ENCODE measurements at regions not wholly inside any gene's neighbourhood (a gene's known extent, or its start where the extent isn't known, plus 50 kb on each side); places are given as distances from the start of the nearest gene placed in this dataset.
A peak's percentile ranks its signal among the peaks of the same experiment; 100 is the strongest.
"Not testable (repeated sequence)": the region's sequence is repeated elsewhere in the genome, so short reads cannot be mapped to it uniquely, and the experiment has no call there.

DNA sequence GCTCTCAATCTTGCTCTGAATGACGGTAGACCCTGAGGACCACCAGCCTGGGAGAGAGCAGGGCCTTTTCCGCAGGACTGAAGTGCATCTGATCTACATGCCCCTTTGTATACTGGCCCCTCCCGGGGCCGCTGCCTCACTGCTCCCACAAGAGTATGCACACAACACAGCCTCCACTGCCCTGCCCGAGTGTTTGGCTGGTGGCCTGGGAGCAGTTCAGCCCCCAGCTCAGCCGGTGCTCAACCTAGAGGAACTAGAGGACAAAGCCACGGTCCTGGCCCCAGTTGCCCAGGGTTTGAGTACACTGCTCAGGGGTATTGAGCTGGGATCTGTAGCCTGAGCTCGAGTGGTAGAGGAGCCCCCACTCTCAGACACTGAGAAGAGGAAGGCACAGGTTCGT lies 118.9 kb upstream of the CAB39 start:
- DNase-seq (ENCODE audit: low read depth), result no peak
- no peak overlapping the region for H3K4me3 ChIP-seq (ENCODE audit: low read depth, low read length)
- no peak for TF ChIP-seq CTCF (IDR thresholded peaks at IDR 0.05; ENCODE audit: insufficient read depth, low read depth, low read length, missing control alignments)

DNA sequence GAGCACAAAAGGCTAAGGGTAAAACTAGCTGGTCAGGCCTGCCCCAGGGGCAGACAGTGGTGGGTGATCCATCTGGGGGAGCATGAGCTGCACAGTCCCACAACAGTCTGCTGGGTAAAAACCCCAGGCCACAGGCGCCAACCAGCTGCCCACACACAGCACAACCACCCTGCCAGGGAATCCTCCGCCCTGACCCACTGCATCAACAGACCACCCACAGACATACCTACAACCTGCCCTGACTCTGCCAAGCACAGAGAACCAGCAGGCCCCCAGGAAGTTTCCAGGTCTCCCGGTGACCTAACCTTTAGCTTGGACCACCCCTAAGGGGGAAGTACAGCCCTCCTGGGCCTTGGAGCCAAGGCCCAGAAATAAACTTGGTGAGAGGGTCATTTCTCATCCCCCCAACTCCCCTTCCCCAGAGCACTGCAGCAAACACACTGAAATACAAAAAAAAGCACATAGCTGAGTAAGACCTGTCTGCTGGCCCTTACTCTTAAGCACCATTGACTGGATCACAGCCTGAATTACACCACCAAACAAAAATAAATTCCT lies 118.3 kb upstream of the CAB39 start:
- no peak for DNase-seq (ENCODE audit: low read depth)
- no peak overlapping the region for H3K4me3 ChIP-seq (ENCODE audit: low read depth, low read length)
- TF ChIP-seq CTCF (IDR thresholded peaks at IDR 0.05; ENCODE audit: insufficient read depth, low read depth, low read length, missing control alignments), result no peak

GRCh38 chr2:230599853-230600252 lies 112.8 kb upstream of the CAB39 start:
- DNase-seq (ENCODE audit: low read depth), result peak; percentile 59
- H3K4me3 ChIP-seq (ENCODE audit: low read depth, low read length), result peak overlapping the region; percentile 62
- TF ChIP-seq CTCF (IDR thresholded peaks at IDR 0.05; ENCODE audit: insufficient read depth, low read depth, low read length, missing control alignments), result no peak

DNA sequence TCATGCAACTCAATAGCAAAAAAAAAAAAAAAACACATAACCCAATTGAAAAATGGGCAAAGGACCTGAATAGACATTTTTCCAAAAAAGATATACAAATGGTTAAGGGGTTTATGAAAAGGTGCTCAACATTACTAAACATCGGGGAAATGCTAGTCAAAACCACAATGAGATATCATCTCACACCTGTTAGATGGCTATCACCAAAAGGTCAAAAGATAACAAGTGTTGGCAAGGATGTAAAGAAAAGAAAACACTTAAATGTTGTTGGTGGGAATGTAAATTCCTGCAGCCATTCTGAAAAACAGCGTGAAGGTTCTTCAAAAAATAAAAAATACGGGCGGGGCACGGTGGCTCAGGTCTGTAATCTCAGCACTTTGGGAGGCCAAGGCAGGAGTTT lies 112.4 kb upstream of the CAB39 start:
- H3K4me3 ChIP-seq (ENCODE audit: low read depth, low read length), result peak overlapping the region; percentile 62
- no peak for TF ChIP-seq CTCF (IDR thresholded peaks at IDR 0.05; ENCODE audit: insufficient read depth, low read depth, low read length, missing control alignments)
- no peak for DNase-seq (ENCODE audit: low read depth)

GRCh38 chr2:230600881-230601280 lies 111.8 kb upstream of the CAB39 start:
- H3K4me3 ChIP-seq (ENCODE audit: low read depth, low read length), result peak overlapping the region; percentile 62
- DNase-seq (ENCODE audit: low read depth), result peak; percentile 68
- TF ChIP-seq CTCF (IDR thresholded peaks at IDR 0.05; ENCODE audit: insufficient read depth, low read depth, low read length, missing control alignments), result no peak

DNA sequence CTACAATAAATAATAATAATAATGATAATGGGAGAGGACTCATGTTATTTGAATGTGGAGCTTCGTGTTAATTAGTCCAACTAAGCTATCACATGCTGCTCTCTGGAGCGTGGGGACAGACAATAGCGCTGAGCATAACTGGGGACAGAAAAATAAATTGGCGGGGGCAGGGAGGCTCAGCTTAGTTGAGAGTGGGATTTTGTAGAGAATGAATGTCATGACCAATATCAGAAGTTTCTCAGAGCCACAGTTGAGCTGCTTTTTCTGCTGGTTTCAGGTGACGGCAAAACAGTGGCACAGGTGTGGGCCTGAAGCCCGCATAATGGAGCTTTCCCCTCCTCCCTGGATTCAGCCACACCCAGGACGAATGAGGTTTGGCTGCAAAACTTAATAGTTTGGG lies 111.1 kb upstream of the CAB39 start:
- peak; percentile 94 for DNase-seq (ENCODE audit: low read depth)
- TF ChIP-seq CTCF (IDR thresholded peaks at IDR 0.05; ENCODE audit: insufficient read depth, low read depth, low read length, missing control alignments), result no peak
- peak overlapping the region; percentile 62 for H3K4me3 ChIP-seq (ENCODE audit: low read depth, low read length)

- TF ChIP-seq CTCF (IDR thresholded peaks at IDR 0.05; ENCODE audit: insufficient read depth, low read depth, low read length, missing control alignments), result no peak
- H3K4me3 ChIP-seq (ENCODE audit: low read depth, low read length), result peak overlapping the region; percentile 62
- DNase-seq (ENCODE audit: low read depth), result peak; percentile 95
These were observed 109.9 kb upstream of the CAB39 start for GRCh38 chr2:230602562-230603230.

DNA sequence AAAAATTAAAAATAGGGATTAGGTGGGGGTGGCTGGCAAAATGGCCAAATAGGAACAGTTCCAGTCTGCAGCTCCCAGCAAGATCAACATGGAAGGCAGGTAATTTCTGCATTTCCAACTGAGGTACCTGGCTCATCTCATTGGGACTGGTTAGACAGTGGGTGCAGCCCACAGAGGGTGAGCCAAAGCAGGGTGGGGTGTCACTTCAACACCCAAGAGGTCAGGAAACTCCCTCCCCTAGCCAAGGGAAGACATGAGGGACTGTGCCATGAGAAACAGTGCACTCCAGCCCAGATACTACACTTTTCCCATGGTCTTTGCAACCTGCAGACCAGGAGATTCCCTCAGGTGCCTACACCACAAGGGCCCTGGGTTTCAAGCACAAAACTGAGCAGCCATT lies 109.3 kb upstream of the CAB39 start:
- DNase-seq (ENCODE audit: low read depth), result not testable (repeated sequence)

DNA sequence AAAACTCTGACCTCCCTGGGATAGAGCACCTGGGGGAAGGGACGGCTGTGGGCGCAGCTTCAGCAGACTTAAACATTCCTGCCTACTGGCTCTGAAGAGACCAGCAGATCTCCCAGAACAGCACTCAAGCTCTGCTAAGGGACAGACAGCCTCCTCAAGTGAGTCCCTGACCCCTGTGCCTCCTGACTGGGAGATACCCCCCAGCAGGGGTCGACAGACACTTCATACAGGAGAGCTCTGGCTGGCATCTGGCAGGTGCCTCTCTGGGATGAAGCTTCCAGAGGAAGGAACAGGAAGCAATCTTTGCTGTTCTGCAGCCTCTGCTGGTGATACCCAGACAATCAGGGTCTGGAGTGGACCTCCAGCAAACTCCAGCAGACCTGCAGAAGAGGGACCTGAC lies 108.5 kb upstream of the CAB39 start:
- DNase-seq (ENCODE audit: low read depth); H3K4me3 ChIP-seq (ENCODE audit: low read depth, low read length): not testable (repeated sequence)

More for the DNA sequence above, 109.3 kb upstream of the CAB39 start:
- H3K4me3 ChIP-seq (ENCODE audit: low read depth, low read length), result not testable (repeated sequence)
